ENCODE measurements at regions not wholly inside any gene's neighbourhood (a gene's known extent, or its start where the extent isn't known, plus 50 kb on each side); places are given as distances from the start of the nearest gene placed in this dataset.

GRCh38 chr3:5456199-5456598 lies 268.7 kb downstream of the EDEM1 start:
- no peaks in the 10 kb centered on the region for H3K9me3 ChIP-seq
- H3K27me3 ChIP-seq: no peaks in the 10 kb centered on the region
- H3K27ac ChIP-seq: no peak overlapping the region
- no peaks in the 10 kb centered on the region for H3K36me3 ChIP-seq
- no peaks in the 10 kb centered on the region for H3K4me1 ChIP-seq (ENCODE audit: insufficient read depth)
- DNase-seq: no peak
- WGBS, 3 donors: 55 to 72% (median 68%) methylated on average over 1 of the region's 1 CpG
- no peak overlapping the region for H3K4me3 ChIP-seq
- intact Hi-C loops (cut with DNase I): no loop called here
- TF ChIP-seq CTCF (IDR thresholded peaks at IDR 0.05): no peak
- no peak for TF ChIP-seq POLR2A (IDR thresholded peaks at IDR 0.05)
- TF ChIP-seq EP300 (IDR thresholded peaks at IDR 0.05): no peak

- Histone ChIP-seq H3K4me1 (ENCODE audit: insufficient read depth) (no peaks in the 10 kb centered on the region), H3K27ac (no peak overlapping the region), H3K36me3 (no peaks in the 10 kb centered on the region), H3K27me3 (no peaks in the 10 kb centered on the region), H3K4me3 (no peak overlapping the region), H3K9me3 (no peaks in the 10 kb centered on the region)
- DNase-seq: no peak
- intact Hi-C loops (cut with DNase I): no loop called here
- no peak for TF ChIP-seq CTCF (IDR thresholded peaks at IDR 0.05)
- no peak for TF ChIP-seq POLR2A (IDR thresholded peaks at IDR 0.05)
- no peak for TF ChIP-seq EP300 (IDR thresholded peaks at IDR 0.05)
Measured at GRCh38 chr3:5458526-5458925, 271.0 kb downstream of the EDEM1 start.

- H3K36me3 ChIP-seq: no peaks in the 10 kb centered on the region
- H3K9me3 ChIP-seq: no peaks in the 10 kb centered on the region
- H3K27ac ChIP-seq: no peak overlapping the region
- intact Hi-C loops (cut with DNase I): no loop called here
- H3K4me3 ChIP-seq: no peak overlapping the region
- DNase-seq: no peak
- WGBS, 3 donors: 17 to 22% (median 19%) methylated on average over 1 of the region's 1 CpG
- H3K4me1 ChIP-seq (ENCODE audit: insufficient read depth): no peaks in the 10 kb centered on the region
- TF ChIP-seq POLR2A (IDR thresholded peaks at IDR 0.05): no peak
- H3K27me3 ChIP-seq: no peaks in the 10 kb centered on the region
Measured at GRCh38 chr3:5462086-5462485, 274.6 kb downstream of the EDEM1 start.

GRCh38 chr3:5463991-5464390 lies 276.5 kb downstream of the EDEM1 start:
- DNase-seq: no peak
- no peaks in the 10 kb centered on the region for H3K27me3 ChIP-seq
- no peaks in the 10 kb centered on the region for H3K9me3 ChIP-seq
- no peaks in the 10 kb centered on the region for H3K4me1 ChIP-seq (ENCODE audit: insufficient read depth)
- no peaks in the 10 kb centered on the region for H3K36me3 ChIP-seq
- H3K4me3 ChIP-seq: no peak overlapping the region
- TF ChIP-seq EP300 (IDR thresholded peaks at IDR 0.05) (no peak), CTCF (IDR thresholded peaks at IDR 0.05) (no peak), POLR2A (IDR thresholded peaks at IDR 0.05) (no peak)
- no peak overlapping the region for H3K27ac ChIP-seq
- intact Hi-C loops (cut with DNase I): no loop called here
- 7 to 20% (median 14%) methylated on average over 3 of the region's 3 CpGs for WGBS, 3 donors

GRCh38 chr3:5464649-5465048 lies 277.1 kb downstream of the EDEM1 start:
- Histone ChIP-seq H3K9me3 (no peaks in the 10 kb centered on the region), H3K4me1 (ENCODE audit: insufficient read depth) (no peaks in the 10 kb centered on the region), H3K27ac (no peak overlapping the region), H3K36me3 (no peaks in the 10 kb centered on the region), H3K27me3 (no peaks in the 10 kb centered on the region), H3K4me3 (no peak overlapping the region)
- 80 to 85% (median 80%) methylated on average over 4 of the region's 4 CpGs for WGBS, 3 donors
- TF ChIP-seq POLR2A (IDR thresholded peaks at IDR 0.05): no peak
- TF ChIP-seq CTCF (IDR thresholded peaks at IDR 0.05): no peak
- TF ChIP-seq EP300 (IDR thresholded peaks at IDR 0.05): no peak
- DNase-seq: no peak
- intact Hi-C loops (cut with DNase I): no loop called here
